Activated CD8-positive, alpha-beta T cell treated with anti-CD3 and anti-CD28 coated beads for 36 hours (primary cell): ENCODE measurements at regions not wholly inside any gene's neighbourhood (a gene's known extent, or its start where the extent isn't known, plus 50 kb on each side); places are given as distances from the start of the nearest gene placed in this dataset.
A peak's percentile ranks its signal among the peaks of the same experiment; 100 is the strongest.

Experiments used
- ATAC-seq: fragments of 200-7000 bp; cut with Tn5 transposase; one replicate; pipeline ENCODE4 v1.10.0; 2021; ENCODE audit warnings: mild to moderate bottlenecking, moderate library complexity
- CTCF ChIA-PET: fragments of 350-600 bp; sonication (Branson Sonifier 250); formaldehyde crosslinking; loops from one replicate; lab custom pipeline; 2021; ENCODE audit warnings: antibody characterized with exemption; lab: Charles Lee
- POLR2A ChIA-PET: fragments of 350-600 bp; sonication (Branson Sonifier 250); formaldehyde crosslinking; loops from one replicate; lab custom pipeline; 2021; ENCODE audit warnings: antibody characterized with exemption; lab: Charles Lee
- DNase-seq: peaks from one replicate; pipeline ENCODE4 v3.0.0-alpha.2; 2020
- H3K27ac Mint-ChIP-seq: one replicate; pipeline ENCODE4 v1.8.0; 2021; ENCODE audit warnings: mild to moderate bottlenecking, mixed read lengths
- H3K27me3 Mint-ChIP-seq: one replicate; pipeline ENCODE4 v1.8.0; 2021; ENCODE audit warnings: mixed read lengths
- H3K36me3 Mint-ChIP-seq: one replicate; pipeline ENCODE4 v1.8.0; 2021; ENCODE audit warnings: low read depth, mixed read lengths
- H3K4me1 Mint-ChIP-seq: one replicate; pipeline ENCODE4 v1.8.0; 2021; ENCODE audit warnings: low read depth, mixed read lengths
- H3K4me3 Mint-ChIP-seq: one replicate; pipeline ENCODE4 v1.8.0; 2021; ENCODE audit warnings: mild to moderate bottlenecking, moderate library complexity, mixed read lengths
- H3K9me3 Mint-ChIP-seq: one replicate; pipeline ENCODE4 v1.8.0; 2021; ENCODE audit warnings: mixed read lengths
- CTCF ChIP-seq: fragments of 200-600 bp; IDR thresholded peaks from one replicate; pipeline ENCODE4 v1.8.0; 2022; ENCODE audit warnings: antibody characterized with exemption, mild to moderate bottlenecking
- intact Hi-C: fragments of 100-400 bp; cut with micrococcal nuclease; formaldehyde crosslinking; loops from one replicate; pipeline ENCODE4 v1.10.0; 2022

GRCh38 chr5:126370796-126371718 lies 52.2 kb upstream of the GRAMD2B start:
- ATAC-seq (no peak), DNase-seq (no peak)
- H3K9me3 Mint-ChIP-seq: no peaks in the 10 kb centered on the region
- H3K4me1 Mint-ChIP-seq: peaks cover 16% of the 10 kb centered on the region
- POLR2A ChIA-PET: no interaction called here
- no peaks in the 10 kb centered on the region for H3K36me3 Mint-ChIP-seq
- H3K27ac Mint-ChIP-seq: no peak overlapping the region
- no peak overlapping the region for H3K4me3 Mint-ChIP-seq
- TF ChIP-seq CTCF: no peak
- CTCF ChIA-PET: interaction anchor here (2.7 kb wide), 1 partner anchor 168 kb away, joined by 10 read pairs; no protein-coding TSS in a partner anchor
- intact Hi-C loops: no loop called here
- H3K27me3 Mint-ChIP-seq: no peaks in the 10 kb centered on the region

DNA sequence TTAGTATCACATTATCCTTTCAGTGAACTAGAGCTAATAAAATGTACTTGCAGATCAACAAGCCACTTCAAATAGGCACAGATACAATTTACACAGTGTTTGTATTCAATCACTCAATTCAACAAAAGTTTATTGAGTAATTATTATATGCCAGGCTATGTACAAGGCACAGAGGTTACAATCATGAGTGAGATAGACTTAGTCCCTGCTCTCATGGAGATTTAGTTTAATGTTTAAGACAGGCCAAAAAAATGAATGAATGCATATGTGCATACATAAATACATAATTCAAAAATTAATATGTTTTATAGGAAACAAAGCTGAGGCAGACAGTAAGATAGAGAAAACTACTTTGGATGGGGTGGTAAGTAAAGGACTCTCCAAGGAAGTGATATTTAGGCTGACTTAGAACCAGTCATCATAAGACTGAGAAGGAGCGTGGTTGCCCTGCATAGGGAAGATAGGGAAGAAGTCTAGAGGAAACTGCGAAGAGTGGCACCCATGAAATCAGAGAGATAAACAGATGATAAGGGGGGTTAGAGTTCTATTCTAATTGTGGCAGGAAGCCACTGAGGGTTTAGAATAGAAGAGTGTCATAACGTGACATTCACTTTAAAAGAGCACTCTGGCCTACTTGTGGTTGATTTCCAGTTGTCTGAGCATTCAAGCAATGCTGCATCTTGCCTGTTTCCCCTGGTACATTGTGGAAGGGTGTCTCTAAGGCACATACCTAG lies 49.7 kb upstream of the GRAMD2B start:
- Mint-ChIP-seq H3K27me3 (no peaks in the 10 kb centered on the region), H3K27ac (peak overlapping the region; percentile 21), H3K36me3 (no peaks in the 10 kb centered on the region), H3K4me3 (no peak overlapping the region), H3K9me3 (no peaks in the 10 kb centered on the region), H3K4me1 (peaks cover 16% of the 10 kb centered on the region)
- no peak for TF ChIP-seq CTCF
- ATAC-seq (peak; percentile 83), DNase-seq (peak; percentile 15)
- intact Hi-C loops: no loop called here
- CTCF ChIA-PET: interaction anchor here (1.8 to 2.7 kb wide), 2 partner anchors 126 to 166 kb away, joined by 9 to 10 read pairs; no protein-coding TSS in a partner anchor
- POLR2A ChIA-PET: no interaction called here
